ENCODE measurements at regions not wholly inside any gene's neighbourhood (a gene's known extent, or its start where the extent isn't known, plus 50 kb on each side); places are given as distances from the start of the nearest gene placed in this dataset.

DNA sequence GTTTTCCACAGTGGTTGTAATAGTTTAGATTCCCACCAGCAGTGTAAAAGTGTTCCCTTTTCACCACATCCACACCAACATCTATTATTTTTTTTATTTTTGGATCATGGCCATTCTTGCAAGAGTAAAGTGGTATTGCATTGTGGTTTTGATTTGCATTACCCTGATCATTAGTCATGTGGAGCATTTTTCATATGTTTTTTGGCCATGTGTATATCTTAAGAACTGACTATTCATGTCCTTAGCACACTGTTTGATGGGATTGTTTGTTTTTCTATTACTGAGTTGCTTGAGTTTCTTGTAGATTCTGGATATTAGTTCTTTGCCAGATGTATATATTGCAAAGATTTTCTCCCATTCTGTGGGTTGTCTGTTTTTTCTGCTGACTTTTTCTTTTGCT is 820.1 kb downstream of the TENT5A start (continued):
- TF ChIP-seq, protein P1, sequence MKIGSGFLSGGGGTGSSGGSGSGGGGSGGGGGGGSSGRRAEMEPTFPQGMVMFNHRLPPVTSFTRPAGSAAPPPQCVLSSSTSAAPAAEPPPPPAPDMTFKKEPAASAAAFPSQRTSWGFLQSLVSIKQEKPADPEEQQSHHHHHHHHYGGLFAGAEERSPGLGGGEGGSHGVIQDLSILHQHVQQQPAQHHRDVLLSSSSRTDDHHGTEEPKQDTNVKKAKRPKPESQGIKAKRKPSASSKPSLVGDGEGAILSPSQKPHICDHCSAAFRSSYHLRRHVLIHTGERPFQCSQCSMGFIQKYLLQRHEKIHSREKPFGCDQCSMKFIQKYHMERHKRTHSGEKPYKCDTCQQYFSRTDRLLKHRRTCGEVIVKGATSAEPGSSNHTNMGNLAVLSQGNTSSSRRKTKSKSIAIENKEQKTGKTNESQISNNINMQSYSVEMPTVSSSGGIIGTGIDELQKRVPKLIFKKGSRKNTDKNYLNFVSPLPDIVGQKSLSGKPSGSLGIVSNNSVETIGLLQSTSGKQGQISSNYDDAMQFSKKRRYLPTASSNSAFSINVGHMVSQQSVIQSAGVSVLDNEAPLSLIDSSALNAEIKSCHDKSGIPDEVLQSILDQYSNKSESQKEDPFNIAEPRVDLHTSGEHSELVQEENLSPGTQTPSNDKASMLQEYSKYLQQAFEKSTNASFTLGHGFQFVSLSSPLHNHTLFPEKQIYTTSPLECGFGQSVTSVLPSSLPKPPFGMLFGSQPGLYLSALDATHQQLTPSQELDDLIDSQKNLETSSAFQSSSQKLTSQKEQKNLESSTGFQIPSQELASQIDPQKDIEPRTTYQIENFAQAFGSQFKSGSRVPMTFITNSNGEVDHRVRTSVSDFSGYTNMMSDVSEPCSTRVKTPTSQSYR (CRISPR knock-in tag; IDR thresholded peaks at IDR 0.05), result no peak
- no peak for TF ChIP-seq NR3C1 (CRISPR knock-in tag; conservative IDR thresholded peaks at IDR 0.05; ENCODE audit: low read depth)
- TF ChIP-seq, protein P2, sequence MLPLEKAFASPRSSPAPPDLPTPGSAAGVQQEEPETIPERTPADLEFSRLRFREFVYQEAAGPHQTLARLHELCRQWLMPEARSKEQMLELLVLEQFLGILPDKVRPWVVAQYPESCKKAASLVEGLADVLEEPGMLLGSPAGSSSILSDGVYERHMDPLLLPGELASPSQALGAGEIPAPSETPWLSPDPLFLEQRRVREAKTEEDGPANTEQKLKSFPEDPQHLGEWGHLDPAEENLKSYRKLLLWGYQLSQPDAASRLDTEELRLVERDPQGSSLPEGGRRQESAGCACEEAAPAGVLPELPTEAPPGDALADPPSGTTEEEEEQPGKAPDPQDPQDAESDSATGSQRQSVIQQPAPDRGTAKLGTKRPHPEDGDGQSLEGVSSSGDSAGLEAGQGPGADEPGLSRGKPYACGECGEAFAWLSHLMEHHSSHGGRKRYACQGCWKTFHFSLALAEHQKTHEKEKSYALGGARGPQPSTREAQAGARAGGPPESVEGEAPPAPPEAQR (CRISPR knock-in tag; IDR thresholded peaks at IDR 0.05), result no peak
- TF ChIP-seq, protein P3, sequence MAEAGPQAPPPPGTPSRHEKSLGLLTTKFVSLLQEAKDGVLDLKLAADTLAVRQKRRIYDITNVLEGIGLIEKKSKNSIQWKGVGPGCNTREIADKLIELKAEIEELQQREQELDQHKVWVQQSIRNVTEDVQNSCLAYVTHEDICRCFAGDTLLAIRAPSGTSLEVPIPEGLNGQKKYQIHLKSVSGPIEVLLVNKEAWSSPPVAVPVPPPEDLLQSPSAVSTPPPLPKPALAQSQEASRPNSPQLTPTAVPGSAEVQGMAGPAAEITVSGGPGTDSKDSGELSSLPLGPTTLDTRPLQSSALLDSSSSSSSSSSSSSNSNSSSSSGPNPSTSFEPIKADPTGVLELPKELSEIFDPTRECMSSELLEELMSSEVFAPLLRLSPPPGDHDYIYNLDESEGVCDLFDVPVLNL (CRISPR knock-in tag; IDR thresholded peaks at IDR 0.05; ENCODE audit: borderline replicate concordance, low read depth), result no peak
- TF ChIP-seq, protein P4, sequence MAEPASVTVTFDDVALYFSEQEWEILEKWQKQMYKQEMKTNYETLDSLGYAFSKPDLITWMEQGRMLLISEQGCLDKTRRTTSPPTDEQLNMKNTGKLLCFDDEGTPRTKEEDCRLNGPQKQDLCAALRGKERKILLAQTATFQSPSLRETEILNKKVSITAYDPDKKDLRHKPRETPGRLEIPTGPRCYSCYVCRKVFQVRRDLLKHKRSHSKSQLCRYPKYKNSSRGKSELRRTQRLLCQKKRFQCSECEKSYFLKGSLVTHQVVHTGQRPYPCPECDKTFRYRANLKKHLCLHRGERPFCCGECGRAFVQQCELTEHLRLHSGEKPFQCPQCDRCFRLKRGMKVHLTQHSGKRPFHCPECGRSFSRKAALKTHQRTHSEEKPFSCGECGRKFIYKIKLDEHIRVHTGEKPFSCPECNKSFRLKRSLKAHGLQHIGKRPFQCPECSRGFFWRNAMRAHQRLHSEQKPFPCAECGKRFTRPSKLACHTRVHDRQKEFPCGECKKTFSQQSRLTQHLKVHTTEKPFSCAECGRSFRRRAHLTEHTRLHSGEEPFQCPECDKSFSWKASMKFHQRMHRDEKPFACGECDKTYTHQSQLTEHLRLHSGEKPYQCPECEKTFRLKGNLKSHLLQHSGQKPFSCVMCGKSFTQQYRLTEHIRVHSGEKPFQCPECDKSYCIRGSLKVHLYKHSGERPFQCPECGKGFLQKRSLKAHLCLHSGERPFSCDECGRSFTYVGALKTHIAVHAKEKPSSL (CRISPR knock-in tag; conservative IDR thresholded peaks at IDR 0.05), result no peak
- TF ChIP-seq NR1H2 (CRISPR knock-in tag; IDR thresholded peaks at IDR 0.05), result no peak
- TF ChIP-seq NFYB (CRISPR knock-in tag; conservative IDR thresholded peaks at IDR 0.05; ENCODE audit: low read depth), result no peak
- no peak for TF ChIP-seq ESRRA (CRISPR knock-in tag; IDR thresholded peaks at IDR 0.05; ENCODE audit: borderline replicate concordance)
- TF ChIP-seq, protein P5, sequence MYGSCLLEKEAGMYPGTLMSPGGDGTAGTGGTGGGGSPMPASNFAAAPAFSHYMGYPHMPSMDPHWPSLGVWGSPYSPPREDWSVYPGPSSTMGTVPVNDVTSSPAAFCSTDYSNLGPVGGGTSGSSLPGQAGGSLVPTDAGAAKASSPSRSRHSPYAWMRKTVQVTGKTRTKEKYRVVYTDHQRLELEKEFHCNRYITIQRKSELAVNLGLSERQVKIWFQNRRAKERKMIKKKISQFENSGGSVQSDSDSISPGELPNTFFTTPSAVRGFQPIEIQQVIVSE (CRISPR knock-in tag; IDR thresholded peaks at IDR 0.05; ENCODE audit: borderline replicate concordance), result no peak
- no peak for TF ChIP-seq CBFB (CRISPR knock-in tag; IDR thresholded peaks at IDR 0.05; ENCODE audit: low read depth)
- no peak for TF ChIP-seq RELA (CRISPR knock-in tag; IDR thresholded peaks at IDR 0.05; ENCODE audit: borderline replicate concordance)
- TF ChIP-seq ZNF263 (CRISPR knock-in tag; IDR thresholded peaks at IDR 0.05; ENCODE audit: low read depth), result no peak
- TF ChIP-seq, protein P6, sequence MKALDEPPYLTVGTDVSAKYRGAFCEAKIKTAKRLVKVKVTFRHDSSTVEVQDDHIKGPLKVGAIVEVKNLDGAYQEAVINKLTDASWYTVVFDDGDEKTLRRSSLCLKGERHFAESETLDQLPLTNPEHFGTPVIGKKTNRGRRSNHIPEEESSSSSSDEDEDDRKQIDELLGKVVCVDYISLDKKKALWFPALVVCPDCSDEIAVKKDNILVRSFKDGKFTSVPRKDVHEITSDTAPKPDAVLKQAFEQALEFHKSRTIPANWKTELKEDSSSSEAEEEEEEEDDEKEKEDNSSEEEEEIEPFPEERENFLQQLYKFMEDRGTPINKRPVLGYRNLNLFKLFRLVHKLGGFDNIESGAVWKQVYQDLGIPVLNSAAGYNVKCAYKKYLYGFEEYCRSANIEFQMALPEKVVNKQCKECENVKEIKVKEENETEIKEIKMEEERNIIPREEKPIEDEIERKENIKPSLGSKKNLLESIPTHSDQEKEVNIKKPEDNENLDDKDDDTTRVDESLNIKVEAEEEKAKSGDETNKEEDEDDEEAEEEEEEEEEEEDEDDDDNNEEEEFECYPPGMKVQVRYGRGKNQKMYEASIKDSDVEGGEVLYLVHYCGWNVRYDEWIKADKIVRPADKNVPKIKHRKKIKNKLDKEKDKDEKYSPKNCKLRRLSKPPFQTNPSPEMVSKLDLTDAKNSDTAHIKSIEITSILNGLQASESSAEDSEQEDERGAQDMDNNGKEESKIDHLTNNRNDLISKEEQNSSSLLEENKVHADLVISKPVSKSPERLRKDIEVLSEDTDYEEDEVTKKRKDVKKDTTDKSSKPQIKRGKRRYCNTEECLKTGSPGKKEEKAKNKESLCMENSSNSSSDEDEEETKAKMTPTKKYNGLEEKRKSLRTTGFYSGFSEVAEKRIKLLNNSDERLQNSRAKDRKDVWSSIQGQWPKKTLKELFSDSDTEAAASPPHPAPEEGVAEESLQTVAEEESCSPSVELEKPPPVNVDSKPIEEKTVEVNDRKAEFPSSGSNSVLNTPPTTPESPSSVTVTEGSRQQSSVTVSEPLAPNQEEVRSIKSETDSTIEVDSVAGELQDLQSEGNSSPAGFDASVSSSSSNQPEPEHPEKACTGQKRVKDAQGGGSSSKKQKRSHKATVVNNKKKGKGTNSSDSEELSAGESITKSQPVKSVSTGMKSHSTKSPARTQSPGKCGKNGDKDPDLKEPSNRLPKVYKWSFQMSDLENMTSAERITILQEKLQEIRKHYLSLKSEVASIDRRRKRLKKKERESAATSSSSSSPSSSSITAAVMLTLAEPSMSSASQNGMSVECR (CRISPR knock-in tag; IDR thresholded peaks at IDR 0.05; ENCODE audit: borderline replicate concordance), result no peak
- TF ChIP-seq MXD4 (CRISPR knock-in tag; IDR thresholded peaks at IDR 0.05; ENCODE audit: borderline replicate concordance), result no peak

Measured in WTC11 (cell line).